ENCODE measurements at regions not wholly inside any gene's neighbourhood (a gene's known extent, or its start where the extent isn't known, plus 50 kb on each side); places are given as distances from the start of the nearest gene placed in this dataset.
"Not testable (repeated sequence)": the region's sequence is repeated elsewhere in the genome, so short reads cannot be mapped to it uniquely, and the experiment has no call there.

DNA sequence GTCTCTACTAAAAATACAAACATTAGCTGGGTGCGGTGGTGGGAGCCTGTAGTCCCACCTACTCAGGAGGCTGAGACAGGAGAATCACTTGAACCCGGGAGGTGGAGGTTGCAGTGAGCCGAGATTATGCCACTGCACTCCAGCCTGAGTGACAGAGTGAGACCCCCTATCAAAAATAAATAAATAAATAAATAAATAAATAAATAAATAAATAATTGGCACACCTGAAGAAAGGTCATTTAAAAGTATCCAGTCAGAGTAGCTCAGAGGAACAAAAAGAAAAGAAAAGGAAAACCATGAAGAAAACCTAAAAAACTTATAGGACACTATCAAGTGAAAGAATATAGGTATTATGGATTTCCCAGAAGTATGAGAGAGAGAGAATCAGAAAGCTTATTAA, 330.1 kb upstream of the AR start:
- DNase-seq; H3K27me3 ChIP-seq (ENCODE audit: low read length); H3K27ac ChIP-seq (ENCODE audit: low read length); H3K4me3 ChIP-seq (ENCODE audit: low read length); H3K79me2 ChIP-seq (ENCODE audit: low read length); H2AFZ ChIP-seq (ENCODE audit: low read length); H3K9ac ChIP-seq (ENCODE audit: low read length); H3K9me2 ChIP-seq (replicated peaks; ENCODE audit: insufficient read depth, low read length); H4K20me1 ChIP-seq (ENCODE audit: insufficient read depth, low read depth, low read length); H3K4me2 ChIP-seq (ENCODE audit: low read depth, low read length, poor library complexity, severe bottlenecking); H3K36me3 ChIP-seq (ENCODE audit: insufficient read depth, low read length); H3K4me1 ChIP-seq (ENCODE audit: low read length): not testable (repeated sequence)
- peaks cover 36% of the 10 kb centered on the region for H3K9me3 ChIP-seq (ENCODE audit: low read length)

GRCh38 chrX:67207912-67208311, 335.9 kb upstream of the AR start:
- H3K27ac ChIP-seq (ENCODE audit: low read length): no peak overlapping the region
- H3K4me2 ChIP-seq (ENCODE audit: low read depth, low read length, poor library complexity, severe bottlenecking): no peak overlapping the region
- H3K9ac ChIP-seq (ENCODE audit: low read length): no peak overlapping the region
- no peaks in the 10 kb centered on the region for H3K27me3 ChIP-seq (ENCODE audit: low read length)
- no peaks in the 10 kb centered on the region for H4K20me1 ChIP-seq (ENCODE audit: insufficient read depth, low read depth, low read length)
- DNase-seq: no peak
- no peak overlapping the region for H3K4me3 ChIP-seq (ENCODE audit: low read length)
- H3K4me1 ChIP-seq (ENCODE audit: low read length): no peaks in the 10 kb centered on the region
- H3K9me3 ChIP-seq (ENCODE audit: low read length): peaks cover 56% of the 10 kb centered on the region
- H3K79me2 ChIP-seq (ENCODE audit: low read length): no peaks in the 10 kb centered on the region
- no peaks in the 10 kb centered on the region for H3K36me3 ChIP-seq (ENCODE audit: insufficient read depth, low read length)
- H3K9me2 ChIP-seq (replicated peaks; ENCODE audit: insufficient read depth, low read length): no peaks in the 10 kb centered on the region
- H2AFZ ChIP-seq (ENCODE audit: low read length): no peak overlapping the region

GRCh38 chrX:67159437-67159836, 384.4 kb upstream of the AR start:
- Histone ChIP-seq H3K9me2 (replicated peaks; ENCODE audit: insufficient read depth, low read length) (no peaks in the 10 kb centered on the region), H3K79me2 (ENCODE audit: low read length) (no peaks in the 10 kb centered on the region), H3K9me3 (ENCODE audit: low read length) (peaks cover 45% of the 10 kb centered on the region), H2AFZ (ENCODE audit: low read length) (no peak overlapping the region), H3K9ac (ENCODE audit: low read length) (no peak overlapping the region), H3K27me3 (ENCODE audit: low read length) (no peaks in the 10 kb centered on the region), H3K27ac (ENCODE audit: low read length) (no peak overlapping the region), H4K20me1 (ENCODE audit: insufficient read depth, low read depth, low read length) (no peaks in the 10 kb centered on the region), H3K36me3 (ENCODE audit: insufficient read depth, low read length) (no peaks in the 10 kb centered on the region), H3K4me2 (ENCODE audit: low read depth, low read length, poor library complexity, severe bottlenecking) (no peak overlapping the region), H3K4me1 (ENCODE audit: low read length) (no peaks in the 10 kb centered on the region), H3K4me3 (ENCODE audit: low read length) (no peak overlapping the region)
- DNase-seq: no peak

GRCh38 chrX:67114635-67115034, 429.2 kb upstream of the AR start:
- DNase-seq: no peak
- peaks cover 26% of the 10 kb centered on the region for H3K9me3 ChIP-seq (ENCODE audit: low read length)
- H3K27ac ChIP-seq (ENCODE audit: low read length): no peak overlapping the region
- H3K4me1 ChIP-seq (ENCODE audit: low read length): no peaks in the 10 kb centered on the region
- H3K79me2 ChIP-seq (ENCODE audit: low read length): no peaks in the 10 kb centered on the region
- no peak overlapping the region for H3K4me2 ChIP-seq (ENCODE audit: low read depth, low read length, poor library complexity, severe bottlenecking)
- H3K27me3 ChIP-seq (ENCODE audit: low read length): no peaks in the 10 kb centered on the region
- H3K9ac ChIP-seq (ENCODE audit: low read length): no peak overlapping the region
- H4K20me1 ChIP-seq (ENCODE audit: insufficient read depth, low read depth, low read length): no peaks in the 10 kb centered on the region
- no peak overlapping the region for H2AFZ ChIP-seq (ENCODE audit: low read length)
- no peaks in the 10 kb centered on the region for H3K36me3 ChIP-seq (ENCODE audit: insufficient read depth, low read length)
- no peaks in the 10 kb centered on the region for H3K9me2 ChIP-seq (replicated peaks; ENCODE audit: insufficient read depth, low read length)
- no peak overlapping the region for H3K4me3 ChIP-seq (ENCODE audit: low read length)

DNA sequence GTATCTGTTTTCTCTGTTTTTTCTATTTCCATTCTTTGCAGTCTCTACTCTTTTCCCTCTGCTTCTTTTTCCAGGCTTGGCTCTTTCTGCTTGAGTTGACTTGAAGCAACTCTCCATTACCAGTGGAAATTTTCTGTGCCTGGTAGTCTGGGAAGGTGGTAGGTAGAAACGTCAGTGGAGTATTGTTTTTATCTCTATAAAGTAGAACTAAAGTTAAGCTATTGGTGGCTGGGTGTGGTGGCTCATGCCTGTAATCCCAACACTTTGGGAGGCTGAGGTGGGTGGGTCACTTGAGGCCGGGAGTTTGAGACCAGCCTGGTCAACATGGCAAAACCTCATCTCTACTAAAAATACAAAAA, 438.1 kb upstream of the AR start:
- no peaks in the 10 kb centered on the region for H3K9me2 ChIP-seq (replicated peaks; ENCODE audit: insufficient read depth, low read length)
- DNase-seq: no peak

DNA sequence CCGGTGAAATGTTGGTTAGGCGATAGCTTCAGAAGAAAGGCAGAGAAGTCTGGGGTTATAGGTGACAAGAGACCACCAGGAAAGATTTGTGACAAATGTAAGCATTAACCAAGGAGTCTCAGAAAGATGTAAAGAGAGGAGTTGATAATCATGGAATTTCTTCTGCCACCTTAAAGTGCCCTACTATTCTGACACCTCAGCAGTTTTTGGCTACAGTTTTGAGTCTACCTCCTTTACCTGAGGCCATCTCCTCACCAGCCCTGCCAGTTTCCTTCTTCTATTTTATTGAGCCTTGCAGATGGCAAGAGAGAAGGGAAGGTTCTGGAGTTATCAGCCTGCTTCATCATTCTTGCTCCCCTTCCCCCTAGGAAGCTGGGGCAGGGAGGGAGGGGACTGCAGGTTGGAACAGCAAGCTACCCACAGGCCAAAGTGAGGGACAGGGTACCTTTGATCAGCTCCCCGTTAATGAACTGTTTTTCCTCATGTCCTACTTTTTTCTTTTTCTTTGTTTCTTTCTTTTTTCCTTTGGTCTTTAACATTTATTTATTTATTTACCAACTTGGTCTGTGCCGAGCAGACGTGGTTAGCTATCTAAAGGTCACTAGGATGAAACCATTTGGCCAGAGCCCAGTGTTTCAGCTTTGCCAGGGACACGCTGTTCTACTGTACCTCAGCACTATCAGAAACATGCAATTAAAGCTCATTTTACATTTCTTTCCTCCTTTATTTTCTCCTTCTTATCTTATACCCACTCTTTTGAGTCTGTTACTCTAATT, 438.7 kb upstream of the AR start:
- Histone ChIP-seq H3K27me3 (ENCODE audit: low read length) (no peaks in the 10 kb centered on the region), H3K9ac (ENCODE audit: low read length) (no peak overlapping the region), H3K4me3 (ENCODE audit: low read length) (no peak overlapping the region), H3K36me3 (ENCODE audit: insufficient read depth, low read length) (no peaks in the 10 kb centered on the region), H3K27ac (ENCODE audit: low read length) (no peak overlapping the region), H3K4me2 (ENCODE audit: low read depth, low read length, poor library complexity, severe bottlenecking) (no peak overlapping the region), H2AFZ (ENCODE audit: low read length) (no peak overlapping the region), H3K79me2 (ENCODE audit: low read length) (no peaks in the 10 kb centered on the region), H3K9me3 (ENCODE audit: low read length) (peaks cover 8% of the 10 kb centered on the region), H3K4me1 (ENCODE audit: low read length) (no peaks in the 10 kb centered on the region), H3K9me2 (replicated peaks; ENCODE audit: insufficient read depth, low read length) (no peaks in the 10 kb centered on the region), H4K20me1 (ENCODE audit: insufficient read depth, low read depth, low read length) (no peaks in the 10 kb centered on the region)
- no peak for DNase-seq

More for the DNA sequence above, 438.1 kb upstream of the AR start:
- H3K27ac ChIP-seq (ENCODE audit: low read length): no peak overlapping the region
- H3K4me2 ChIP-seq (ENCODE audit: low read depth, low read length, poor library complexity, severe bottlenecking): no peak overlapping the region
- H3K4me3 ChIP-seq (ENCODE audit: low read length): no peak overlapping the region
- no peaks in the 10 kb centered on the region for H3K27me3 ChIP-seq (ENCODE audit: low read length)
- H3K36me3 ChIP-seq (ENCODE audit: insufficient read depth, low read length): no peaks in the 10 kb centered on the region
- H3K79me2 ChIP-seq (ENCODE audit: low read length): no peaks in the 10 kb centered on the region
- no peak overlapping the region for H3K9ac ChIP-seq (ENCODE audit: low read length)
- no peaks in the 10 kb centered on the region for H4K20me1 ChIP-seq (ENCODE audit: insufficient read depth, low read depth, low read length)
- H3K4me1 ChIP-seq (ENCODE audit: low read length): no peaks in the 10 kb centered on the region
- no peak overlapping the region for H2AFZ ChIP-seq (ENCODE audit: low read length)
- peaks cover 14% of the 10 kb centered on the region for H3K9me3 ChIP-seq (ENCODE audit: low read length)

DNA sequence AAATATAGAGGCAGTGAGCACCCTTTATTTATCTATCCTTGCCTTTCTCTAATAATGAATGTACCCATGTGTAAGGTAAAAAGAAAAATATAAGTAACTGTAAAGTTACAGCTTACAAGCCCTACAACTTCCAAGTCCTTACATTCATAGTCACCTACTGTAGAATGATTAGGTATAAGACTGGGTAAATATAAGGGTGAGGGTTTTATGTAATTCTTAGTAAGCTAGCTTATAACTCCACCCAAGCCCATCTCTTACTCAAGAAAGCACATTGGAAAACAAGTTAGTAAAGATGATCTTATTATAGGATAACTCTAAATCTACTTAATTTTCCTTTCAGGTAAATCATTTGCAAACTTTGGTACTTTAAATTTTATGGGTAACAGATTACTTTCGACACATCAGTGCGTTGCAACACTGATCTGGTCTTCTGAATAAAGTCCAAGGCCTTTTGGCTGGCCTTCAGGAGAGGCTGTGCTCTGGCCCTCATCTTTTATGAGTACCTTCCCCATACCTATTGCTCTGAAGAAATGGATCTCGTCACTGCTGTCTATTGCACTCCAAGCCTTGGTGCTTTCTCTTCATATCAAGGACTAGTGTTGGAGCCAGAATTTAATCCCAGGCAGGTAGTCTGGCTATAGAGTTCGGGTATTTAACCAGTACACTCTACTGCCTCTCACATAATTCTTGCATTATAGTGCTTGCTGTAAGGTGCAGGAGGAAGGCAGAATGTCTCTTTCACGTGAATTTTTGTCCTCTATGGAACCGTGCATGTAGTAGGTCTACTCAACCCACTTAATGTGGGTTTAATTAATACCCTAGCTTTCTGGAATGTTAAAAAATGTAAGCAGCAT, 443.6 kb upstream of the AR start:
- H3K9ac ChIP-seq (ENCODE audit: low read length): no peak overlapping the region
- H3K9me3 ChIP-seq (ENCODE audit: low read length): peaks cover 19% of the 10 kb centered on the region
- no peaks in the 10 kb centered on the region for H3K9me2 ChIP-seq (replicated peaks; ENCODE audit: insufficient read depth, low read length)
- H2AFZ ChIP-seq (ENCODE audit: low read length): no peak overlapping the region
- H3K27me3 ChIP-seq (ENCODE audit: low read length): no peaks in the 10 kb centered on the region
- no peaks in the 10 kb centered on the region for H3K4me1 ChIP-seq (ENCODE audit: low read length)
- DNase-seq: no peak
- H3K79me2 ChIP-seq (ENCODE audit: low read length): no peaks in the 10 kb centered on the region
- H3K36me3 ChIP-seq (ENCODE audit: insufficient read depth, low read length): no peaks in the 10 kb centered on the region
- H3K4me3 ChIP-seq (ENCODE audit: low read length): no peak overlapping the region
- H3K4me2 ChIP-seq (ENCODE audit: low read depth, low read length, poor library complexity, severe bottlenecking): no peak overlapping the region
- H4K20me1 ChIP-seq (ENCODE audit: insufficient read depth, low read depth, low read length): no peaks in the 10 kb centered on the region
- no peak overlapping the region for H3K27ac ChIP-seq (ENCODE audit: low read length)

DNA sequence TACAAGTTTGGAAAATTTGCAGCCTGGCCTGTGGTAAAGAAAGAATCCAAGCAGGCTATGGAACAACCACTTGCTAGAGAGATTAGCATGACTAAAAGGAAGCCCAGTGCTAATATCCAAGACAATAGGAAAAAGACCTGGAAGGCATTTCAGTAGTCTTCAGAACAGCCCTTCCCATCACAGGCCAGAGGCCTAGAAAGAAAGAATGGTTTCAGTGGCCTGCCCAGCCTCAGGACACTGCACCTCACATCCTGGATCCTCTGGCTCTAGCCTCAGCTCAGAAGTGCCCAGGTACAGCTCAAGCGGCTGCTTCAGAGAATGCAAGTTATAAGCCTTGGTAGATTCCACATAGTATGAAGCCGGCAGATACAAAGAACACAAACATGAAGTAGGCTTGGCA, 449.8 kb upstream of the AR start:
- Histone ChIP-seq H3K9ac (ENCODE audit: low read length) (no peak overlapping the region), H3K27me3 (ENCODE audit: low read length) (no peaks in the 10 kb centered on the region), H3K9me2 (replicated peaks; ENCODE audit: insufficient read depth, low read length) (no peaks in the 10 kb centered on the region), H3K9me3 (ENCODE audit: low read length) (peaks cover 21% of the 10 kb centered on the region), H3K4me3 (ENCODE audit: low read length) (no peak overlapping the region), H2AFZ (ENCODE audit: low read length) (no peak overlapping the region), H3K36me3 (ENCODE audit: insufficient read depth, low read length) (no peaks in the 10 kb centered on the region), H3K4me1 (ENCODE audit: low read length) (no peaks in the 10 kb centered on the region), H3K4me2 (ENCODE audit: low read depth, low read length, poor library complexity, severe bottlenecking) (no peak overlapping the region), H3K27ac (ENCODE audit: low read length) (no peak overlapping the region), H4K20me1 (ENCODE audit: insufficient read depth, low read depth, low read length) (no peaks in the 10 kb centered on the region), H3K79me2 (ENCODE audit: low read length) (no peaks in the 10 kb centered on the region)
- DNase-seq: no peak
